GM21528 (cell line): ENCODE measurements at regions not wholly inside any gene's neighbourhood (a gene's known extent, or its start where the extent isn't known, plus 50 kb on each side); places are given as distances from the start of the nearest gene placed in this dataset.

Experiments used
- ATAC-seq: cut with Tn5 transposase; IDR thresholded peaks from one replicate; pipeline ENCODE4 v1.9.1; 2021; ENCODE audit warnings: mild to moderate bottlenecking, moderate library complexity; ENCODE audit not compliant: unreplicated experiment, low FRiP score

GRCh38 chr16:16774389-16774788 lies 395.4 kb downstream of the NPIPA7 start:
- ATAC-seq: no peak

- no peak for ATAC-seq
Measured at GRCh38 chr16:16778332-16778731, 399.4 kb downstream of the NPIPA7 start.

- no peak for ATAC-seq
Measured at GRCh38 chr16:16780588-16780987, 401.6 kb downstream of the NPIPA7 start.

- ATAC-seq: no peak
Measured at GRCh38 chr16:16782153-16782552, 403.2 kb downstream of the NPIPA7 start.

- no peak for ATAC-seq
Measured at GRCh38 chr16:16788004-16788403, 409.1 kb downstream of the NPIPA7 start.

GRCh38 chr16:16790597-16790996 lies 411.7 kb downstream of the NPIPA7 start:
- no peak for ATAC-seq

GRCh38 chr16:16791051-16791450 lies 412.1 kb downstream of the NPIPA7 start:
- ATAC-seq: no peak

GRCh38 chr16:16797239-16797638 lies 418.3 kb downstream of the NPIPA7 start:
- ATAC-seq: no peak

- no peak for ATAC-seq
Measured at GRCh38 chr16:16798504-16798903, 419.6 kb downstream of the NPIPA7 start.

- no peak for ATAC-seq
Measured at GRCh38 chr16:16805809-16806208, 426.9 kb downstream of the NPIPA7 start.

GRCh38 chr16:16815641-16816040 lies 436.7 kb downstream of the NPIPA7 start:
- ATAC-seq: no peak

GRCh38 chr16:16817196-16817595 lies 438.3 kb downstream of the NPIPA7 start:
- no peak for ATAC-seq

GRCh38 chr16:16821261-16821660 lies 442.3 kb downstream of the NPIPA7 start:
- no peak for ATAC-seq

- ATAC-seq: no peak
Measured at GRCh38 chr16:16828913-16829398, 450.0 kb downstream of the NPIPA7 start.

GRCh38 chr16:16830401-16830800 lies 451.5 kb downstream of the NPIPA7 start:
- no peak for ATAC-seq

GRCh38 chr16:16830973-16831372 lies 452.0 kb downstream of the NPIPA7 start:
- ATAC-seq: no peak

- no peak for ATAC-seq
Measured at GRCh38 chr16:16833165-16833564, 454.2 kb downstream of the NPIPA7 start.

- no peak for ATAC-seq
Measured at GRCh38 chr16:16850274-16850673, 471.3 kb downstream of the NPIPA7 start.

GRCh38 chr16:16857012-16857411 lies 478.1 kb downstream of the NPIPA7 start:
- no peak for ATAC-seq

GRCh38 chr16:16857603-16858283 lies 478.8 kb downstream of the NPIPA7 start:
- no peak for ATAC-seq

GRCh38 chr16:16861546-16861945 lies 482.6 kb downstream of the NPIPA7 start:
- no peak for ATAC-seq

GRCh38 chr16:16863672-16864071 lies 484.7 kb downstream of the NPIPA7 start:
- ATAC-seq: no peak

GRCh38 chr16:16864536-16864935 lies 485.6 kb downstream of the NPIPA7 start:
- ATAC-seq: no peak
